Lower leg skin (tissue), 4 donors: ENCODE measurements at regions not wholly inside any gene's neighbourhood (a gene's known extent, or its start where the extent isn't known, plus 50 kb on each side); places are given as distances from the start of the nearest gene placed in this dataset.

Experiments
- DNase-seq, 2 donors: peaks; one replicate each; pipeline ENCODE4 v3.0.0-alpha.2; 2019; ENCODE audit warnings: low spot score in 2 of 2
- H3K4me3 ChIP-seq: fragments of 200-600 bp; sonication (generic); 2 replicates; pipeline ENCODE4 v1.5.1; 2017; ENCODE audit warnings: mild to moderate bottlenecking, low read depth; ENCODE audit not compliant: poor library complexity, severe bottlenecking
- CTCF ChIP-seq, 3 donors: fragments of 450-650 bp; IDR thresholded peaks; one replicate each; pipeline ENCODE4 v1.5.1; 2016; ENCODE audit warnings: antibody characterized with exemption in 3 of 3, mild to moderate bottlenecking in 3 of 3, moderate library complexity in 2 of 3
- POLR2A ChIP-seq, 2 donors: fragments of 450-650 bp; IDR thresholded peaks; one replicate each; pipeline ENCODE4 v1.6.1; 2016 to 2017; ENCODE audit warnings: antibody characterized with exemption in 2 of 2, mild to moderate bottlenecking in 1 of 2, moderate library complexity in 1 of 2
- WGBS, 2 donors: methylation state at CpG; one replicate each; pipeline ENCODE4 v1.1.5; 2018; 5-methylcytosine and 5-hydroxymethylcytosine counted together
- intact Hi-C: fragments of 100-400 bp; cut with DNase I; formaldehyde crosslinking; loops from one replicate; pipeline ENCODE4 v1.15.0; 2023; ENCODE audit warnings: low total_unique reads

GRCh38 chr5:166436872-166437271, 1854.6 kb upstream of the WWC1 start:
- 66 to 69% methylated on average over 3 of the region's 3 CpGs for WGBS, 2 donors
- no peak overlapping the region for H3K4me3 ChIP-seq

DNA sequence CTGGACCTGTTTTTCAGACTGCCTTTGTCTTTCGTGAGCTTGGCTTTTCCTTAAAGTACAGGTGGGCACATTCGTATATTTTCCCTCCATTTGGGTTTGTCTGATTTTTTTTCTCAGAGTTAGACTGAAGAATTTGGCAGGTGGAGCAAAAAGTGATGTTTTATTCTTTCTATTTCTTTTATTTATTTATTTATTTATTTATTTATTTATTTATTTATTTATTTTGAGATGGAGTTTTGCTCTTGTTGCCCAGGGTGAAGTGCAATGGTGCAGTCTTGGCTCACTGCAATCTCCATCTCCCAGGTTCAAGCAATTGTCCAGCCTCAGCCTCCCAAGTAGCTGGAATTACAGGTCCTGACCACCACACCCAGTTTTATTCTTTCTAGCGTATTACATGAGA, 1805.1 kb upstream of the WWC1 start:
- H3K4me3 ChIP-seq = no peak overlapping the region
- intact Hi-C loops = no loop called here
- WGBS, 2 donors = 89 to 92% methylated on average over 3 of the region's 3 CpGs
- no peak for DNase-seq
- TF ChIP-seq CTCF (IDR thresholded peaks at IDR 0.05) = no peak
- TF ChIP-seq POLR2A (IDR thresholded peaks at IDR 0.05) = no peak

More at GRCh38 chr5:166436872-166437271, 1854.6 kb upstream of the WWC1 start:
- no peak for DNase-seq
- no peak for TF ChIP-seq CTCF (IDR thresholded peaks at IDR 0.05)
- TF ChIP-seq POLR2A (IDR thresholded peaks at IDR 0.05) = no peak
- intact Hi-C loops = no loop called here

- intact Hi-C loops = no loop called here
- WGBS, 2 donors = 55 to 66% methylated on average over 3 of the region's 3 CpGs
- no peak for DNase-seq
- TF ChIP-seq CTCF (IDR thresholded peaks at IDR 0.05) (no peak), POLR2A (IDR thresholded peaks at IDR 0.05) (no peak)
- no peak overlapping the region for H3K4me3 ChIP-seq
Measured at GRCh38 chr5:166488560-166488959, 1802.9 kb upstream of the WWC1 start.

- H3K4me3 ChIP-seq = no peak overlapping the region
- WGBS, 2 donors = 77 to 79% methylated on average over 2 of the region's 2 CpGs
- no peak for DNase-seq
- TF ChIP-seq CTCF (IDR thresholded peaks at IDR 0.05) = no peak
- TF ChIP-seq POLR2A (IDR thresholded peaks at IDR 0.05) = no peak
- intact Hi-C loops = no loop called here
Measured at GRCh38 chr5:166493040-166493439, 1798.4 kb upstream of the WWC1 start.

- intact Hi-C loops = no loop called here
- DNase-seq = no peak
- TF ChIP-seq POLR2A (IDR thresholded peaks at IDR 0.05) = no peak
- no peak for TF ChIP-seq CTCF (IDR thresholded peaks at IDR 0.05)
- H3K4me3 ChIP-seq = no peak overlapping the region
- 80 to 81% methylated on average over 7 of the region's 7 CpGs for WGBS, 2 donors
Measured at GRCh38 chr5:166493612-166494011, 1797.8 kb upstream of the WWC1 start.

DNA sequence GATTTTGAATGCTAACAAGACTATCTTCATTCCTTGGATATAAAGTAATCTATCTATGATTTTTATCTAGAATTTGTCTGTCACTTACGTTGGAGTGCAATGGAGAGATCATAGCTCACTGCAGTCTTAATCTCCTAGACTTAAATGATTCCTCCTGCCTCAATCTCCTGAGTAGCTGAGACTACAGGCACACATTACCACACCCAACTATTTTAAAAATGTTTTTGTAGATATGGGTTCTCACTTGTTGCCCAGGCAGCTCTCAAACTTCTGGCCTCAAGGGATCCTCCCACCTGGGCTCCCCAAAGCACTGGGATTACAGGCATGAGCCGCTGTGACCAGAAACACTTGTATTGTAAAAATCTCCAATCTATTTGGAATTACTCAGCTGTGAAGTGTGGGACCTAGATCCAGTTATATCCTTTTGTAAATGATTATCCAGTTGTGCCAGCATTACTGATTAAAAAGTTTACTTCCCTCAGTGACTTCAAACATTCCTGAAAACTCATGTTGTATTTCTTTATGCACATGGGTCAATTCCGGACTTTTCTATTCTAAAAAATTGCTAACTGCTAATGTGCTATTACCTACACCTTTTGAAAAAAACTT, 1793.8 kb upstream of the WWC1 start:
- TF ChIP-seq POLR2A (IDR thresholded peaks at IDR 0.05) = no peak
- TF ChIP-seq CTCF (IDR thresholded peaks at IDR 0.05) = no peak
- intact Hi-C loops = no loop called here

More for the DNA sequence above, 1793.8 kb upstream of the WWC1 start:
- H3K4me3 ChIP-seq = no peak overlapping the region
- no peak for DNase-seq
- WGBS, 2 donors = 45 to 54% methylated on average over 3 of the region's 3 CpGs
